SIG-M5 (cell line): ENCODE measurements at regions not wholly inside any gene's neighbourhood (a gene's known extent, or its start where the extent isn't known, plus 50 kb on each side); places are given as distances from the start of the nearest gene placed in this dataset.
"Not testable (repeated sequence)": the region's sequence is repeated elsewhere in the genome, so short reads cannot be mapped to it uniquely, and the experiment has no call there.

ENCODE experiments used
- DNase-seq: peaks from one replicate; lab custom pipeline; 2025; lab: John Stamatoyannopoulos, UW

GRCh38 chr12:84135586-84136279, 776.9 kb downstream of the SLC6A15 start:
- DNase-seq = no peak

- DNase-seq = no peak
These were observed 777.7 kb downstream of the SLC6A15 start for GRCh38 chr12:84134797-84135366.

GRCh38 chr12:84131076-84131475, 781.5 kb downstream of the SLC6A15 start:
- DNase-seq = no peak

- DNase-seq = no peak
These were observed 784.2 kb downstream of the SLC6A15 start for GRCh38 chr12:84128117-84128991.

- no peak for DNase-seq
These were observed 788.4 kb downstream of the SLC6A15 start for GRCh38 chr12:84124211-84124610.

GRCh38 chr12:84117190-84117589, 795.4 kb downstream of the SLC6A15 start:
- DNase-seq = no peak

GRCh38 chr12:84113666-84114065, 798.9 kb downstream of the SLC6A15 start:
- DNase-seq = no peak

GRCh38 chr12:84103886-84104285, 808.7 kb downstream of the SLC6A15 start:
- not testable (repeated sequence) for DNase-seq

GRCh38 chr12:84101963-84102362, 810.6 kb downstream of the SLC6A15 start:
- DNase-seq = not testable (repeated sequence)

- DNase-seq = not testable (repeated sequence)
These were observed 813.0 kb downstream of the SLC6A15 start for GRCh38 chr12:84099591-84099990.

GRCh38 chr12:84091651-84092050, 820.9 kb downstream of the SLC6A15 start:
- DNase-seq = no peak

- DNase-seq = no peak
These were observed 823.2 kb downstream of the SLC6A15 start for GRCh38 chr12:84089356-84089755.

GRCh38 chr12:84085046-84085445, 827.6 kb downstream of the SLC6A15 start:
- no peak for DNase-seq

GRCh38 chr12:84079626-84080025, 833.0 kb downstream of the SLC6A15 start:
- no peak for DNase-seq

GRCh38 chr12:84077679-84078078, 834.9 kb downstream of the SLC6A15 start:
- no peak for DNase-seq

- no peak for DNase-seq
These were observed 836.6 kb downstream of the SLC6A15 start for GRCh38 chr12:84075991-84076390.

- no peak for DNase-seq
These were observed 839.2 kb downstream of the SLC6A15 start for GRCh38 chr12:84073401-84073800.

GRCh38 chr12:84072961-84073360, 839.6 kb downstream of the SLC6A15 start:
- DNase-seq = no peak

- no peak for DNase-seq
These were observed 842.3 kb downstream of the SLC6A15 start for GRCh38 chr12:84070292-84070691.

GRCh38 chr12:84069699-84070098, 842.9 kb downstream of the SLC6A15 start:
- DNase-seq = no peak

GRCh38 chr12:84069198-84069597, 843.4 kb downstream of the SLC6A15 start:
- DNase-seq = no peak

GRCh38 chr12:84058136-84058535, 854.5 kb downstream of the SLC6A15 start:
- no peak for DNase-seq

GRCh38 chr12:84054811-84055210, 857.8 kb downstream of the SLC6A15 start:
- DNase-seq = no peak
